H1 (cell line): ENCODE measurements at regions not wholly inside any gene's neighbourhood (a gene's known extent, or its start where the extent isn't known, plus 50 kb on each side); places are given as distances from the start of the nearest gene placed in this dataset.

ENCODE experiments used
- CREB1 ChIP-seq: IDR thresholded peaks from 2 replicates; pipeline ENCODE4 v1.6.1; 2012; ENCODE audit warnings: inconsistent platforms
- TF ChIP-seq, protein P1 (sequence below), 3 experiments: IDR thresholded peaks; 1 replicate in 2 of 3; 2 replicates in 1 of 3; pipeline versions ENCODE4 v1.5.1 to v1.6.1; 2011; ENCODE audit warnings: low read length in 3 of 3, mild to moderate bottlenecking in 3 of 3, inconsistent platforms in 2 of 3, low read depth in 1 of 3, moderate library complexity in 1 of 3; ENCODE audit not compliant: insufficient read depth in 1 of 3; ENCODE audit errors: control extremely low read depth in 1 of 3

DNA sequence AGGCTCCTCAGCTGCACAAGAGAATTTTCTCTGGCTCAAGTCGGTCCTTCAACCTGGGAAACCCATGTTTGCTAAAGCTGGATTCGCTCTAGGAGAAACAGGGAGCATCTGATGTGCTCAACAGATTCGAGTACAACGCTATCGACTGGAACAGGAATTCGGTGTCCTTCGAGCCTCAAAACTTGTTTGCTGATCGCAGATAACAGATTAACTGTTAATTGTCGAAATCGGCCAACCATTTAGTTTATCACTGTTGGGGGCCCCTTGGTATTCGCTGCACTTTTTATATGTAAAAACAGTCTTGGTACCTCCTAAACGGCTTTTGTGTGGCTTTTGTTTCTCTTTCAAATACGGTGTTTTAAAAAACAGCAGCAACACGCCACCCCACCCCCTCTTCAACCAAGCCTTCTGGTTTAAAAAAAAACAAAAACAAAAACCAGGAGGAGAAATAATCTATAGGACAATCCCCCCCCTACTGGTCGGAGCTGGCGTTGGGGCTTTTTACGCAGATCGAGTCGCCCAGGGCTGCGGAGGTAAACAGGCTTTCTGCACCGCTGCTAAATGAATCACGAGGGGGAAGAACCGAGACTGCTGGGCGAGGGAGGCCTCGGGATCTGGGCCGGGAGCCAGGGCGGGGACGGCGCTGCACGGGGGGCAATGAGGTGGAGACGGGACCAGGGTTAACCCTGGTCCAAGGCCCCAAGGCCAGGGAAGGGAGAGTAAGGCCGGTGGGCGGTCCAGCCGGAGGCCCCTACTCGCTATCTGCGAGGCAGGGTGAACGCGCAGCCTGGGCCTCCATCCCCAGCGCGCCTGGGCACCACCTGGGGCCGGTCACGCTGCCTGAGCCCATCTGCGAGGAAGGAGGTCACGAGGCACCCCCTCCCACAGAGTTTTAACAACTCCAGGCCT, 71.7 kb upstream of the BCOR start:
- TF ChIP-seq, protein P1, sequence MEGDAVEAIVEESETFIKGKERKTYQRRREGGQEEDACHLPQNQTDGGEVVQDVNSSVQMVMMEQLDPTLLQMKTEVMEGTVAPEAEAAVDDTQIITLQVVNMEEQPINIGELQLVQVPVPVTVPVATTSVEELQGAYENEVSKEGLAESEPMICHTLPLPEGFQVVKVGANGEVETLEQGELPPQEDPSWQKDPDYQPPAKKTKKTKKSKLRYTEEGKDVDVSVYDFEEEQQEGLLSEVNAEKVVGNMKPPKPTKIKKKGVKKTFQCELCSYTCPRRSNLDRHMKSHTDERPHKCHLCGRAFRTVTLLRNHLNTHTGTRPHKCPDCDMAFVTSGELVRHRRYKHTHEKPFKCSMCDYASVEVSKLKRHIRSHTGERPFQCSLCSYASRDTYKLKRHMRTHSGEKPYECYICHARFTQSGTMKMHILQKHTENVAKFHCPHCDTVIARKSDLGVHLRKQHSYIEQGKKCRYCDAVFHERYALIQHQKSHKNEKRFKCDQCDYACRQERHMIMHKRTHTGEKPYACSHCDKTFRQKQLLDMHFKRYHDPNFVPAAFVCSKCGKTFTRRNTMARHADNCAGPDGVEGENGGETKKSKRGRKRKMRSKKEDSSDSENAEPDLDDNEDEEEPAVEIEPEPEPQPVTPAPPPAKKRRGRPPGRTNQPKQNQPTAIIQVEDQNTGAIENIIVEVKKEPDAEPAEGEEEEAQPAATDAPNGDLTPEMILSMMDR (IDR thresholded peaks at IDR 0.05; ENCODE audit: control extremely low read depth in 1 of 3, insufficient read depth in 1 of 3, low read depth in 1 of 3, low read length in 3 of 3) = peak in 2 of 3 experiments; percentile 35 to 36; a peak in 2 of 4 replicates
- TF ChIP-seq CREB1 = no peak
